ENCODE measurements at regions not wholly inside any gene's neighbourhood (a gene's known extent, or its start where the extent isn't known, plus 50 kb on each side); places are given as distances from the start of the nearest gene placed in this dataset.

GRCh38 chr4:151906438-151906837, 145.6 kb upstream of the GATB start:
- TF ChIP-seq POLR2AphosphoS5 (IDR thresholded peaks at IDR 0.05; ENCODE audit: low read depth, low read length): no peak
- TF ChIP-seq POLR2A (IDR thresholded peaks at IDR 0.05; ENCODE audit: low read depth, low read length): no peak
- no peak for TF ChIP-seq TAF1 (IDR thresholded peaks at IDR 0.05; ENCODE audit: low read depth, low read length)
- TF ChIP-seq SPI1 (IDR thresholded peaks at IDR 0.05; ENCODE audit: low read depth, low read length): no peak
- TF ChIP-seq POU2F2 (IDR thresholded peaks at IDR 0.05; ENCODE audit: low read depth, low read length): no peak

All from GM12891 (cell line).